HG03378 (cell line): ENCODE measurements at regions not wholly inside any gene's neighbourhood (a gene's known extent, or its start where the extent isn't known, plus 50 kb on each side); places are given as distances from the start of the nearest gene placed in this dataset.

Source experiments
- ATAC-seq: cut with Tn5 transposase; IDR thresholded peaks from one replicate; pipeline ENCODE4 v1.9.1; 2021; ENCODE audit warnings: mild to moderate bottlenecking, moderate library complexity; ENCODE audit not compliant: unreplicated experiment

DNA sequence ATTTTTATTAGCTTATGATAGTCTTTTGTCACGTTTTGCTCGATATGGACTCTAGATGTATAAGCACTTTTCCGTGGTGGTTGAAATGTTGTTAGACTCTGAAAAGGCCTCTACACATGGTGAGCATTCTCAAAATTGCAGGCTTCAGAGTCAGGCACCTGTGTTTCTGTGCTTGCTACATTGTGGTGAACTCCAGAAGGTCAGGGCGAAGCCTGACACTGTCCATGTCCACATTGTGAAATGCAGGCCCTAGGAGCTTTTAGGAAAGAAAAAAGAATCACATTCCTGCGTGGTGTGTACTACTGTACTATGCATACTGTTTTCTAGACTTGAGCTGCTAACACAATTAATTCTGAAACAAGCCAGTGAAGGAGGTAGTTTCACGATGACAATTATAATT is 86.3 kb downstream of the HS3ST1 start:
- ATAC-seq = no peak

DNA sequence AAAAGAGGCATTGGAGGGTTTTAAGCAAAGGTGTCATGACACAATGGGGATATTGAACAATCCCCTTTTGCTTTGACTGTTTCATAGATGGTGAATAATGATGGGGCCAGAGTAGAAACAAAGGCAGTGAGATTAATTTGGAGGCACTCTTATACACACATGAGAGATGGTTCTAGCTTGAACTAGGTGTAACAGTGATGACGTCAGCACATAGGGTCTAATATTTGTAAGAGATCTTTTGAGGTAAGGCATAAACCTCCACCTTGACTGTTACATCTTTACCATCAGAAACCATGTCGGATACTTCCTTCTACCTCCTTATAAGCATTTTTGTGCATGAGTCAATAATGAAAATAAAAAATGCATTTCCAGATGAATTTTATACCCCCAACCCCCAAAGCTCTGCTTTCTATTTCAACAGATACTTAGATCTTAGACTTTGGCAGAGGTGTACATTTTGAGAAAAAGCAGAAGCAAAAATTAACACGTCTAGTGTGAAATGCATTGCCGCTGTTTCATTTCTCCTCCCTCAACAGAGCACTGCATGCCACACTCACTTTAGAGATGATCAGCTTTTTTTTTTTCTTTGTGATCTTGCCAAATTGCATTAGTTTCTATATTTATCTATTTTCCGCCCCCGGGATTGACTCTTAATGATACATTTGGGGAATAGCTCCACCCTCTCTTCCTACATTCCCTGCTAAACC is 87.2 kb downstream of the HS3ST1 start:
- ATAC-seq = no peak

DNA sequence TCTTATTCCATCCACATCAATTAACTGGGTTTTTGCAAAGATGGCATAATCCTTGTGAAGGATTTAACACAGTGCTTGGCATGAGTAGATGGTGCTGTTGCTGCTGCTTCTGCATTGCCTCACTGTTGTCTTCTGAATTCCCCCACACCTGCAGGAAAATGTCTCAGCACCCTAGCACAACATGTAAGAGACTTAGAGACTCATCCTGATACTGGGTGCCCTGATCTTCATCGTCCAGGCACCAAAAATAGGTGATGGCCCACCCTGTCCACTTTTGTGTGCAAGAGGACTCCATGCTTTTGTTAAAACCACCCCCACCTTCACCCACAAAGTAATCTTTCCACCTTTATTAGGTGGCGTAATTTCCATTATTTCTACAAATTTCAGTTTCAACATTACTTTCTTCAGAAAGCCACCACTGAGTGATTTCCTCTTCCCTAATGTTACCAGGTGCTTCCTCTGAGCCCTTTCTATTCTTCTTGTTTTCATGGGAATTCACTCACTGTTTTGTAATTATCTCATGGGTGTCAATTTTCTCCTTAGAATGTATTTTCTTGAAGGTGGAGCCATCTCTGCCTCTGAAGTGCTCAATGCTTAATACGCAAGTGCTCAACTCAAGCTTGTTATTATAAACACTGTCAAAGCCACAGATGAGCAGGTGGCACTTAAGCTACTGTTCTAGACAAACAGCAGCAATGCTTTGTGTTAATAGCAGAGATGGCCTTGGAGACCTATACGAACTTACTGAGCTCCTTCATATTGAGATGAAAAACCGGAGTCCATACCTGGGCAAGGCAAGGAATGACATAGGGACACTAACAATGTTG is 89.5 kb downstream of the HS3ST1 start:
- ATAC-seq = peak; percentile 40

DNA sequence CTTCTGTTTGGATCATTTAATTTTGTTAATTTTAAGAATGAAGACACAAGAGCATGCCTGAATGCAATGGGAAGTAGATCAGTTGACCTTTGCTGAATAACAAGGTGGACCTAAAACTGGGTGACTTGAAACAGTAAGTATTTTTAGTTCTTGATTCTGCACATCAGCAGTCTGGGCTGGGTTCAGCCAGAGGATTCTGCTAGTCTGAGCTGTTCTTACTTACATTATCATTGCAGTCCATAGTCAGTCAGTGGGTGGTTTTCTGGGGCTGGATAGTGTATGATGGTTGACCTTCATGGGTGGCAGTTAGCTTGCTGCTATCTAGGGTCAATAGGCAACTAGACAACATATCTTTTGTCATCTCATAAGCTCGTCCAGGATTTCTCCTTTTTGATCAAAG is 91.4 kb downstream of the HS3ST1 start:
- ATAC-seq = no peak

DNA sequence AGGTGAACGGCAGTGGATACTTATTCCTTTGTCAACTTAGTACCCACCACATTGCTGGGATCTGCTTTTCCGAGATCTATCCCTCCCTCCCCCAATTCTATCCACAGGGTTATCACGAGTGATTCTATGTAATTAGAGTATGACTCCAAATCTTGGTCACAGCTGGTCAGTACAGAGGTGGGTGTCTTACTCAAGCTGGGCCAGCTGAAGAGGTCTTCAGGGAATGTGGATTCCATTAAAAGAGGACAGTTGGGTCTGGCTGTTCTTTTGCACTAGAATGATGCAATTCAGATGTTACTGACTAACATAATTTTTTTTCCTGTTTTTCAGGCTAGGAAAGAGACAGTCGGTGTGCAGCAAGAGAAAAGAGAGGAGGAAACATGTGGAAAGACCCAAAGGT is 92.3 kb downstream of the HS3ST1 start:
- no peak for ATAC-seq

DNA sequence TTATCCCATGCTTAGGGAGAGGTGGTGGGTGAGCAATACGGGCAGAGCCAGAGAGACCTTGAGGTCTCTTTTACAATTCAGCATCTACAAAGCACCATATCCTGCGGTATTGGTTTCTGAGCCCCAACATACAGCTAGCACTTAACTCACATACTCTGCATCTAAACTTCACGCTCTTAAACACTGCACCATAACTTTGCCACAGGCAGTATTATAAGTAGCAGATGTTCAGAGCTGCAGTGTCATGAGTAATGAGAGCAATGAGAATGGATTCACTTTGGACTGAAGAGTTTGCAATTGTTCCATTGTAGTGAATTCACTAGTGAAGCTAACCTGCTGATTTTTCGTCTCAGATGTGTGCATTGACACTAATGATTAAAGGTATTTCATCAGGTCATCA is 93.8 kb downstream of the HS3ST1 start:
- ATAC-seq = no peak

DNA sequence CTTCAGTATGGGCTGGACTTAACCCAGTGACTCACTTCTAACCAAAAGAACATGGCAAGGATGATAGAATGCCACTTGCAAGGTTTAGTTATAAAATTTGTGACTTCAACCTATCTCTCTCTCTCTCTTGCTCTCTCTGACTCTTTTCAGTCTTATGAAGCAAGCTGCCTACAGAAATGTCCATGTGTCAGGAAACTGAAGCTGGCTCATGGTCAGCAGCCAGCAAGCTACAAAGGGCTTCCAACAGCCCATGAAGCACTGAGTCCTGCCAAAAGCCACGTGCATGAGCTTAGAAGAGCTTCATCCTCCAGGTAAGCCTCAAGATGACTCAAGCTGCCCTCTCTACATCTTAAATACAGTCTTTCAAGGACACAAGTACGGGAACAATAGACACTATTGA is 100.3 kb downstream of the HS3ST1 start:
- ATAC-seq = no peak

DNA sequence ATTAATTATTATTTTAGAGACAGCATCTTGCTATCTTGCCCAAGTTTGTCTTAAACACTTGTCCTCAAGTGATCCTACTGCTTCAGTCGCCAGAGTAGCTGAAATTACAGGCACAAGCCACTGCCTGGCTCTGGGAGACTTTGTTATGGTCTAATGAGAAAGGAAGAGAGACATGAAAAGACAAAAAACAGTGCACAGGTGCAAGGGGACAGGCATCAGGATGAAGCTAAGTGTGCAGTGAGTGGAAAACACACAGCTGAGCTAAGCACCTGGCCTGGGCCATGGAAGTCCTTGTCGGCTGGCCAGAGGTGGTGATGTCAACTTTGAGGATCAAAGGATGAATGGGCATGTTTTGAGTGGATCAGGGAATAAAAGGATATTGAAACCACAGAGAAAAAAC is 102.7 kb downstream of the HS3ST1 start:
- no peak for ATAC-seq

DNA sequence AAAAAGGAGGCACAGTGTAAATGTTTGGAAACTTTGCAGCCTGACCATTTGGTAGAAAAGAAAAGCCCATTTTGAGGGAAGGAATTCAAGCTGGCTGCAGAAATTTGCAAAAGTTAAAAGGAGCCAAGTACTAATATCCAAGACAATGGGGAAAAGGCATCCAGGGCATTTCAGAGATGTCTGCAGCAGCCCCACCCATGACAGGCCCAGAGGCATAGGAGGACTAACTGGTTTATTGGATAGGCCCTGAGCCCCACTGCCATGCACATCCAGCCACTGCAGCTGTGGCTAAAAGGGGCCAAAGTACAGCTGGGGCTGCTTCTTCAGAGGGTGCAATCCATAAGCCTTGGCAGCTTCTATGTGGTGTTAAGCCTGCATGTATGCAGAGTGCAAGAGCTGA is 104.9 kb downstream of the HS3ST1 start:
- ATAC-seq = no peak

DNA sequence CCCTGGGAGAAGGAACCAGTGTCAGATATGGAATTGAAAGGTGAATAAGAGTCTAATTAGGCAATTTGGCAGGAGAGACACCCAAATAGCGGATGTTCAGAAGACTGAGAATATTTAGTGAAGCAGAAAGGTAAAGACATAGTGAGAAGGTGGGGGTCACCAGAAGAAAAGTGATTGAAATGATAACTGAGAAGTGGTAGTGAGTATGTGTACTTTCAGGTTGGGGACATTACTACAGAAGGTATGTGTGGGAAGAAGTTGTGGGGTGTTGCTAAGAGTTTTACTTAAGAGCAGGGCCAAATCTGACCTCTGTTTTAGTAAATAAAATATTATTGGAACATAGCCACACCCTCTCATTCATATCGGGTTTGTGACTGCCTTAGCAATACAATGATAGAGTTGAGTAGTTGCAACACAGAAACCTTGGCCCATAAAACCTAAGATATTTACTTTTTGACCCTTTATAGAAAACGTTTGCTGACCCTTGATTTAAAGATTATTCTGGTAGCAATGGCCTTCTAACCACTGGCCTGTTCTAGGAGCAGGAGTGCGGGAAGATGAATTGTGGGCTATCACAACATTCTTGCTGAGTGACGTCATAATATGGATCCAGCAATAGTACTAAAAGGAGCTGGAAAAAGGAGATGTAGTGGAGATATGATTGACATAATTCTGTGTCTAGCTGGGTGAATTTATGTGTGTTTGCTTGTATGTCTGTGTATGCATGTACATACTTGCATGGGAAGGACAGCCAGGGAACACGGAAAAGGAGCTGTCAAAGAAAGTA is 115.3 kb downstream of the HS3ST1 start:
- no peak for ATAC-seq

DNA sequence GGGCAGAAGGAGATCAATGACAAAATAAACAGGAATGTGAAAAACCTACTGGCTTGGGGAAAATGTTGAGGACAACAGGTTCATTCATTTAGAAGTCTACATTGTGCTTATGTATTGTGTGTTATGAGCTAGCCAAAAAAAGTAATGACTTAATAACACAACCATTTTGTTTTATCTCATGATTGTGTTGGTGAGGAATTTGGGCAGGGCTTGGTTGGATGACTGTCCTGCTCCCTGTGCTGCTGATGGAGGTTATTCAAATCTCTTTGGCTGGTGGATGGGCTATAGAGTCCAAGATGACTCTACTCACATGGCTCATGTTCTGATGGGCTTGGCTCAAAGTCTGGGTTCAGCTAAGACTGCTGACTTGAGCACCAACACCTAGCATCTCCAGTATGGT is 116.3 kb downstream of the HS3ST1 start:
- ATAC-seq = no peak

DNA sequence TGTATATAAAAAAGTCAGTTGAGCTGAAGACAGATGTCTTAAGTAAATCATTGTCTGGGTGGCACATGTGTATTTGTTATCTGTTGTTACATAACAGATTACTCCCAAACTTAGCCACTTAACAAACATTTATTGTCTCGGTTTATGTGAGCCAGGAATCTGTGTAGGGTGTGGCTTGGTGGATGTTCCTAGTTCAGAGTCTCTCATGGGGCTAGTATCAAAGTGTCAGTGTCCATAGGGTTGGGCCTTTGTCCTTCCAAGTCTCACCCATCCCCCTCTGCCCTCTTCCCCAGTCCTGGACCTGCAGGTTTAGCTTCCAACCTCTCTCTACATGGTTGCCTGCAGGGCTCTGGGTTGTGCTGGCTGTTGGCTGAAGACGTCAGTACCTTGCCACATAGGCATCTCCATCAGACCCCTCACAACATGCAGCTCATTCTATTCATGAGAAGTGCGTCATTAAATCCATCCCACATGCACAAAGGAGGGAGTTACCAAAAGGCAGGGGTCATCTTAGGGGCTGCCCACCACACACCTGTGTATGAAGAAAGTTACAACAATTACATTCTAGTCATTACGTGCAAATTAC is 127.5 kb downstream of the HS3ST1 start:
- no peak for ATAC-seq

DNA sequence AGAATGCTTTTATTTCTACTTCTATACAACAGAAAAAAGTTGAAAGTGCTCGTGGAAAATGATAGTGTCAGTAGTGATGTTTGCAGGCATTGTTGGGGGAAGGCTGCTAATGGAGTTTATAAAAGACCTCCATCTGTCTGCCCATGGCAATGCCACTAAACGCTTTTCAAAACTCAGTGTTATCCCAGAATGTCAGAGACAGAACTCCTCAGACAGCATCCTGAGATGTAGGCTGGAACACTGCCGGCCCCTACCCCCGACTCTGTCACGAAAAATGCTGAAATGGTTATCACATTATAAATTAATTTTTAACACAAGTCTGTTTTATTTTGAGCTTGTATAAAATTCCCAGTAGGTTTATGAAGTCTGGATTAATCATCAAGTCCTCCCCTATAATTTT is 128.9 kb downstream of the HS3ST1 start:
- no peak for ATAC-seq

DNA sequence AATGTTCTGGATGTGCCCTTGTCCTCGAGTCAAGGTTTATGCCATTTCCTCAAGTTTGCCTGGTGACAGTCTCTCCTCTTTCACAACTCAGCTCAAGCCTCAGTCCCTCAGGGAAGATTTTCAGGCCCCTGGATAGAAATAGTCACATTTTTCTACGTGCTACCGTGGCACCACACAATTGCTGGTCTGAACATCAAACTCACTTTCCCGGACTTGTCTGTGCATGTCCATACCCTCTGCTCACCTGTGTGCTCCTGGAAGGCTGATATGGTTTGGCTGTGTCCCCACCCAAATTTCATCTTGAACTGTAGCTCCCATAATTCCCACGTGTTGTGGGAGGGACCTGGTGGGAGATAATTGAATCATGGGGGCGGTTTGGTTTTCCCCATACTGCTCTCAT is 129.7 kb downstream of the HS3ST1 start:
- ATAC-seq = no peak

DNA sequence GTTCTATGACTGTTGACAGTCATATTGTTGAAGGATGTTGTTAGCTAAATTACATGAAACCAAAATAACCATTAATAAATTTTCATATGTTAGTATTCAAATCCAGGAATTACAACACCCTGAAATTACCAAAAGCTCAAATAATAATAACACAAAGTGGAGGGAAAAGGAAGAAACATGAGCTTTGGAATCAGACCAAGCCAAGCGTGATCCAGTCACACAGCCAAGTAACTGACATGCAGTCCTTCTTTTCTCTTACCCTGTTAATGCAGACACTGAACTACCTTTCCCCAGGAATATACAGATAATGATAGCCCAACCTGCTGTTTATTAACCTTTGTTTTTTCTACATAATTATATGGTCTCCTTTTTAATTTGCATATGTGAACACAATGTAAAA is 130.2 kb downstream of the HS3ST1 start:
- ATAC-seq = no peak

DNA sequence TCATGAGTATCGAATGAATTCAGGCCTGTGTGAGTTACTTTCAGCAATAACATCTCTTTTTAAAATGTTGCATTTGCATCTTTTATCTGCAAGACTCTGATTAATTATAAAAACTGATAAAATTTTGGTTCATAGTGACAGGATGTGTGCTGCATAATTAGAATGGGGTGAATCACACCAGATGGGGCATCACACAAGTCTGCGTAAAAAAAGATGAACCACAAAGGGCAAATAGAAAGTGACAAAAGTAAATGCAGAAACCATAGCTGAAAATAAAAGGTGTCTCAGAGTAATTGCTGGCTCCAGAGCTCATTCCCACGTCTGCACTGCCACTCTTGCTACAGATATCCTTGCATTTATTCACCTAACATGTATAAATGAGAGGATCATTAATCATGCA is 131.1 kb downstream of the HS3ST1 start:
- ATAC-seq = no peak

DNA sequence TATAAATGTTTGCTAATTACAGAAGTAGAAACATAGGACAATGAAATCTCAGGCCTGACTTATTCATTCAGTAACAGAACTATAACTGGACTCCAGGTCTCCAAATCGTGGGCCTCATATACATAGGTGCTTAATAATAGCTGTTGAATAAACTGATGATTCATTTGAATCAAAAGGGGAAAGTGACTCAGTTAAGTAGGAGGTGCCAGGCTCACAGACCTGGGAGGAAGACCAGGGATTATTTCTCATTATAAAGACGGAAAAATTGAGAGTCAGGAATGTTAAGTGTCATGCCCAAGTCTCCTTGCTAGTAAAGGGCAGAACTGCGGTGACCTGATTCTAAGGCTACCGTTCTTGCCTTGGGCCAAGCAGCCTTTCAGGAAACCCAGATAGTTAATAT is 131.5 kb downstream of the HS3ST1 start:
- no peak for ATAC-seq

DNA sequence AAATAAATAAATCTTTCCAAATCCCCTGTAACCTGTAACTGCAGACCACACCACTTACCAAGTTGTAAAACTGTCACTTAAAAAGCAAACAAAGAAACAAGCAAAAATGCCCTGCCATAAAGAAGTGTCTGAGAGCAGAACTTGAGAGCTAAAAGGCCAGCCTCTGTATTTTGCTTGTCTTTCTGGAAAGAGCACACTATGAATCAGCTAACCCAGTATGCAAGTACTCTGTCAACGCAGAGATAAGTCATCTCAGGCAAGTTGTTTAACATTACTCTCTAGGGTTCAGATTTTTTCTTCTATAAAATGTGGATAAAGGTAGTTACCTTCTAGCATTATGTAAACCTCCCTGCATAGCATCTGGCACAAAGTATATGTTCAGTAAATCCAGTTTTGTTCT is 134.8 kb downstream of the HS3ST1 start:
- ATAC-seq = no peak

DNA sequence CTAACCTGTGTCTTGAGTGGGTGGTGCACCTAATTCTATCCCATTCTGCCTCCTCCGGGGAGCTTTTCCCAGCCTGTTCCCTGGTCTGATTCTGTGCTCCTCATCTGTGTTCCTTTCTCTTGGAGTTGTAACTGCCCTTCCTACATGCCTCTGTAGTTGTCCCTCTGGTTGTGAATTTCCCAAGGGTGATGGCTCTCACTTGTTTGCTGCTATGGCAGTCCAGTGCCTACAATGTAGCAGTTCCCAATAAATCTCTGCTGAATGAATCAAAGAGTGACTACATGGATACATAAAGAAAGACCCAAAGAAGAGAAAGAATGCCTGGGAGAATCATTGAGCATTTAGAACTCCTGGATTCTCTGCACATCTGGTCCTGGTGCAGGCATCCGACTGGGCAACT is 141.6 kb downstream of the HS3ST1 start:
- ATAC-seq = no peak

DNA sequence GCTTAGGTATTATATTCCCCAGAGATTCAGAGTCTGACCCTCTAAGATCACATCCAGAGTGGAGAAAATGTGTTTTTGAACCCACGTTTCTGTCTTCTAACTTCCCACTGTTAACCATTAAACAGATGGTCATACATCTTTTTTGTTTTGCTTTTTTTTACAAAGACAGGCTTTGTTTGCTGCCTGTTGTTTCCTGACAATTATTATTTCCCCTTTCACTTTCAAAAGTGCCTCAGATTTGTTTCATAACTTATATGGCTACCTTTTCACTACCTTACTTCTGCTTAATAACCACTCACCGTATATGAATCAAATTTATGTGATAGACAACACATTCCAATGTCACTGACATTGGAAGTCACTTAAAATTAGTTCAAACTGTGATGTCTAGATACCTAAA is 142.2 kb downstream of the HS3ST1 start:
- peak; percentile 84 for ATAC-seq

DNA sequence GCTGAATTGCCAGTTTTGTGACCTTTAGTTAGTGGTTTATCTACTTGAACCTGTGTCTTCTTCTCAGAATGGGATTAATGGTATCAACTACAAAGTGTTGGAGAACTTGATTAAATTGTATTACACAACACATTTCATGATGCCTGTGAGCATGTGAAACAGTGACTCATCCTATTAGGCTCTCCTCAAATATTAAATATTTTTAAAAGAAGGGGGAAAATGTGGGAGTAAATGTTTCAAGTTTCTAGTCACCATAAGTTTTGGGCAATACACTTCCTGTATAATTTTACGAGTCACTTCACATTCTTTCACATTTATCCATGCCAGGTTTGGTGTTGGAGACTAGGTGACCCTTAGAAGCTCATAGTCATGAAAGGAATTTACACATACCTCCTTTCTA is 147.0 kb downstream of the HS3ST1 start:
- ATAC-seq = no peak
